ENCODE measurements at regions not wholly inside any gene's neighbourhood (a gene's known extent, or its start where the extent isn't known, plus 50 kb on each side); places are given as distances from the start of the nearest gene placed in this dataset.

- intact Hi-C loops (cut with DNase I): no loop called here
Measured at GRCh38 chr20:21862259-21862946, 156.9 kb downstream of the PAX1 start.

DNA sequence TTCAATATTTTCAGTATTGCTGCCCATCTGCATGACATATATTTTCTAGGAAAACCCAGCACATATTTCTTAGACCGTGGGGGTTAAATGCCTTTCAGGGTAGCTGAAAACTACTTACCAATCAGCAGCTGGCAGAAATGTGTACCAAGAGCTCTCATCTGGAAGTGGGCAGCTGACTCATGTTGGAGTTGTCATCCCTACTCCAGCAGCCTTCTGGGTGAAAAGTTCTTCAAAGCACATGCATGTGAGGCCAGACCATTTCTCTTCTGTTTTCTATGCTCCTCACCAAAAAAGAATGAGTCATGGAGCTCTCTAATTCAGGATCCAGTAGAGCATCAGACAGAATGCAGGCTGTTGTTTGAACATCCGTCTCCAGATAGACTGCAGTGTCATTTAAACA is 135.5 kb downstream of the PAX1 start:
- Histone ChIP-seq H3K9me3 (peaks cover 0 to 12% (median 0%) of the 10 kb centered on the region in 11 donors), H3K27me3 (peaks cover 0 to 12% (median 0%) of the 10 kb centered on the region in 7 donors), H3K4me3 (no peak overlapping the region), H3K36me3 (no peaks in the 10 kb centered on the region), H3K27ac (no peak overlapping the region), H3K4me1 (no peaks in the 10 kb centered on the region)
- ATAC-seq: no peak
- TF ChIP-seq, protein P1, sequence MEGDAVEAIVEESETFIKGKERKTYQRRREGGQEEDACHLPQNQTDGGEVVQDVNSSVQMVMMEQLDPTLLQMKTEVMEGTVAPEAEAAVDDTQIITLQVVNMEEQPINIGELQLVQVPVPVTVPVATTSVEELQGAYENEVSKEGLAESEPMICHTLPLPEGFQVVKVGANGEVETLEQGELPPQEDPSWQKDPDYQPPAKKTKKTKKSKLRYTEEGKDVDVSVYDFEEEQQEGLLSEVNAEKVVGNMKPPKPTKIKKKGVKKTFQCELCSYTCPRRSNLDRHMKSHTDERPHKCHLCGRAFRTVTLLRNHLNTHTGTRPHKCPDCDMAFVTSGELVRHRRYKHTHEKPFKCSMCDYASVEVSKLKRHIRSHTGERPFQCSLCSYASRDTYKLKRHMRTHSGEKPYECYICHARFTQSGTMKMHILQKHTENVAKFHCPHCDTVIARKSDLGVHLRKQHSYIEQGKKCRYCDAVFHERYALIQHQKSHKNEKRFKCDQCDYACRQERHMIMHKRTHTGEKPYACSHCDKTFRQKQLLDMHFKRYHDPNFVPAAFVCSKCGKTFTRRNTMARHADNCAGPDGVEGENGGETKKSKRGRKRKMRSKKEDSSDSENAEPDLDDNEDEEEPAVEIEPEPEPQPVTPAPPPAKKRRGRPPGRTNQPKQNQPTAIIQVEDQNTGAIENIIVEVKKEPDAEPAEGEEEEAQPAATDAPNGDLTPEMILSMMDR (IDR thresholded peaks at IDR 0.05): no peak
- DNase-seq: no peak
- intact Hi-C loops (cut with DNase I): no loop called here
- 66 to 72% methylated on average over 2 of the region's 2 CpGs for WGBS, 2 donors

More at GRCh38 chr20:21862259-21862946, 156.9 kb downstream of the PAX1 start:
- Histone ChIP-seq H3K4me1 (no peaks in the 10 kb centered on the region), H3K27me3 (no peaks in the 10 kb centered on the region), H3K4me3 (no peak overlapping the region), H3K36me3 (no peaks in the 10 kb centered on the region), H3K9me3 (peaks cover 0 to 23% (median 4%) of the 10 kb centered on the region in 11 donors), H3K27ac (no peak overlapping the region)
- TF ChIP-seq, protein P1 (IDR thresholded peaks at IDR 0.05): no peak
- DNase-seq (no peak), ATAC-seq (no peak)
- WGBS, 2 donors: 51 to 52% methylated on average over 10 of the region's 10 CpGs

GRCh38 chr20:21839982-21840381 is 134.5 kb downstream of the PAX1 start:
- no peak overlapping the region for H3K4me3 ChIP-seq
- 79 to 80% methylated on average over 12 of the region's 12 CpGs for WGBS, 2 donors
- H3K9me3 ChIP-seq: peaks cover 0 to 5% (median 0%) of the 10 kb centered on the region in 11 donors
- no peak for DNase-seq
- no peaks in the 10 kb centered on the region for H3K4me1 ChIP-seq
- ATAC-seq: no peak
- intact Hi-C loops (cut with DNase I): no loop called here
- TF ChIP-seq, protein P1 (IDR thresholded peaks at IDR 0.05): no peak
- no peaks in the 10 kb centered on the region for H3K36me3 ChIP-seq
- H3K27me3 ChIP-seq: peaks cover 0 to 12% (median 0%) of the 10 kb centered on the region in 7 donors
- H3K27ac ChIP-seq: no peak overlapping the region

DNA sequence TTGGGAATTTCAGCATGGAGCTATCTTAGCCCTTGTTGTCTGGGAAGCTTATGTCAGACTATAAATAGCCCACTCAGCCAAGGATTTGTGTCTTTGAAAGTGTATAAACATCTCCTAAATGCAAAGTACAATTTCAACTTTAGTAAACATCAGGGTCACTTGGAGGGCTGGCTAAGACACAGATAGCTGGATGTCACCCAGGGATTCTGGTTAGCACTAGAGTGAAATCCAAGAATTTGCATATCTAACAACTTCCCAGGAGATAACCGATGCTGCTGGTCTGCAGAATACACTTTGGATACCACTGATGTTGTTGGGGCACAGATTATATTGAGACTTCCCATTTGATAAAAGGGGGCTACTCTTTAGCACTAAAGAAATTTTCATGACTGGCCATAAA is 130.9 kb downstream of the PAX1 start:
- DNase-seq (no peak), ATAC-seq (no peak)
- Histone ChIP-seq H3K4me3 (no peak overlapping the region), H3K36me3 (no peaks in the 10 kb centered on the region), H3K27ac (no peak overlapping the region), H3K27me3 (peaks cover 0 to 11% (median 4%) of the 10 kb centered on the region in 7 donors), H3K9me3 (no peaks in the 10 kb centered on the region), H3K4me1 (no peaks in the 10 kb centered on the region)
- 12 to 18% methylated on average over 1 of the region's 1 CpG for WGBS, 2 donors
- TF ChIP-seq, protein P1 (IDR thresholded peaks at IDR 0.05): no peak
- intact Hi-C loops (cut with DNase I): no loop called here
